ENCODE measurements at regions not wholly inside any gene's neighbourhood (a gene's known extent, or its start where the extent isn't known, plus 50 kb on each side); places are given as distances from the start of the nearest gene placed in this dataset.
A peak's percentile ranks its signal among the peaks of the same experiment; 100 is the strongest.

- TF ChIP-seq MAX (IDR thresholded peaks at IDR 0.05; ENCODE audit: low read depth, low read length) (no peak), POLR2A (IDR thresholded peaks at IDR 0.05; ENCODE audit: extremely low read depth, insufficient read length) (no peak), CTCF (IDR thresholded peaks at IDR 0.05; ENCODE audit: low read depth, low read length) (no peak), MYC (IDR thresholded peaks at IDR 0.05; ENCODE audit: low read depth, low read length) (no peak)
- no peak overlapping the region for H3K4me3 ChIP-seq (ENCODE audit: low read depth, low read length)
- no peak for DNase-seq (ENCODE audit: low read depth)
These were observed 243.0 kb upstream of the GJB5 start for GRCh38 chr1:34511802-34512201.

- no peak for DNase-seq (ENCODE audit: low read depth)
- TF ChIP-seq MAX (IDR thresholded peaks at IDR 0.05; ENCODE audit: low read depth, low read length), result no peak
- TF ChIP-seq POLR2A (IDR thresholded peaks at IDR 0.05; ENCODE audit: extremely low read depth, insufficient read length), result no peak
- TF ChIP-seq MYC (IDR thresholded peaks at IDR 0.05; ENCODE audit: low read depth, low read length), result no peak
- TF ChIP-seq CTCF (IDR thresholded peaks at IDR 0.05; ENCODE audit: low read depth, low read length), result no peak
These were observed 236.6 kb upstream of the GJB5 start for GRCh38 chr1:34518146-34518699.

GRCh38 chr1:34520111-34520510 is 234.7 kb upstream of the GJB5 start:
- H3K4me3 ChIP-seq (ENCODE audit: low read depth, low read length), result no peak overlapping the region
- TF ChIP-seq MYC (IDR thresholded peaks at IDR 0.05; ENCODE audit: low read depth, low read length) (no peak), CTCF (IDR thresholded peaks at IDR 0.05; ENCODE audit: low read depth, low read length) (no peak), POLR2A (IDR thresholded peaks at IDR 0.05; ENCODE audit: extremely low read depth, insufficient read length) (no peak), MAX (IDR thresholded peaks at IDR 0.05; ENCODE audit: low read depth, low read length) (no peak)
- no peak for DNase-seq (ENCODE audit: low read depth)

More at GRCh38 chr1:34518146-34518699, 236.6 kb upstream of the GJB5 start:
- no peak overlapping the region for H3K4me3 ChIP-seq (ENCODE audit: low read depth, low read length)

- TF ChIP-seq CTCF (IDR thresholded peaks at IDR 0.05; ENCODE audit: low read depth, low read length) (no peak), POLR2A (IDR thresholded peaks at IDR 0.05; ENCODE audit: extremely low read depth, insufficient read length) (no peak), MAX (IDR thresholded peaks at IDR 0.05; ENCODE audit: low read depth, low read length) (no peak), MYC (IDR thresholded peaks at IDR 0.05; ENCODE audit: low read depth, low read length) (no peak)
- DNase-seq (ENCODE audit: low read depth), result no peak
- no peak overlapping the region for H3K4me3 ChIP-seq (ENCODE audit: low read depth, low read length)
These were observed 230.1 kb upstream of the GJB5 start for GRCh38 chr1:34524783-34525182.

GRCh38 chr1:34529935-34530859 is 224.7 kb upstream of the GJB5 start:
- H3K4me3 ChIP-seq (ENCODE audit: low read depth, low read length), result no peak overlapping the region
- peak; percentile 7 for DNase-seq (ENCODE audit: low read depth)
- no peak for TF ChIP-seq CTCF (IDR thresholded peaks at IDR 0.05; ENCODE audit: low read depth, low read length)
- no peak for TF ChIP-seq MAX (IDR thresholded peaks at IDR 0.05; ENCODE audit: low read depth, low read length)
- TF ChIP-seq POLR2A (IDR thresholded peaks at IDR 0.05; ENCODE audit: extremely low read depth, insufficient read length), result no peak
- TF ChIP-seq MYC (IDR thresholded peaks at IDR 0.05; ENCODE audit: low read depth, low read length), result no peak

Measured in NB4 (cell line).